Neural cell (in vitro differentiated cells): ENCODE measurements at regions not wholly inside any gene's neighbourhood (a gene's known extent, or its start where the extent isn't known, plus 50 kb on each side); places are given as distances from the start of the nearest gene placed in this dataset.

Experiments
- H2AFZ ChIP-seq: fragments of 200-600, 300-800 bp; sonication (generic), shearing (Covaris generic); 2 replicates; pipeline ENCODE4 v1.6.0; 2014; ENCODE audit warnings: low read depth, mild to moderate bottlenecking, antibody characterized with exemption, low read length, moderate library complexity
- H3F3A ChIP-seq: fragments of 200-600 bp; shearing (Covaris generic); 2 replicates; pipeline ENCODE4 v1.6.1; 2016; ENCODE audit warnings: mild to moderate bottlenecking, moderate library complexity, mixed read lengths, antibody characterized with exemption, low read length; ENCODE audit not compliant: insufficient read depth, poor library complexity, severe bottlenecking
- H3K27ac ChIP-seq: fragments of 200-600, 300-800 bp; sonication (generic), shearing (Covaris generic); 2 replicates; pipeline ENCODE4 v1.5.1; 2014; ENCODE audit warnings: mild to moderate bottlenecking, low read length, moderate library complexity
- H3K27me3 ChIP-seq: fragments of 300-800, 200-600 bp; sonication (generic), shearing (Covaris generic); 2 replicates; pipeline ENCODE4 v1.6.0; 2014; ENCODE audit warnings: mild to moderate bottlenecking, low read depth, low read length, moderate library complexity; ENCODE audit not compliant: insufficient read depth
- H3K36me3 ChIP-seq: fragments of 300-800, 200-600 bp; sonication (generic), shearing (Covaris generic); 2 replicates; pipeline ENCODE4 v1.5.1; 2014; ENCODE audit warnings: mild to moderate bottlenecking, antibody characterized with exemption, low read length, moderate library complexity; ENCODE audit not compliant: insufficient read depth
- H3K4me2 ChIP-seq: fragments of 300-800, 200-600 bp; sonication (generic), shearing (Covaris generic); 2 replicates; pipeline ENCODE4 v1.6.0; 2014; ENCODE audit warnings: mild to moderate bottlenecking, low read length
- H3K4me3 ChIP-seq: fragments of 300-800, 200-600 bp; sonication (generic), shearing (Covaris generic); 2 replicates; pipeline ENCODE4 v1.5.1; 2014; ENCODE audit warnings: mild to moderate bottlenecking, low read length, moderate library complexity
- H3K79me2 ChIP-seq: fragments of 200-600 bp; shearing (Covaris generic); replicated peaks from 2 replicates; pipeline ENCODE4 v1.6.0; 2014; ENCODE audit warnings: mild to moderate bottlenecking, low read length, moderate library complexity; ENCODE audit not compliant: insufficient read depth
- H3K9ac ChIP-seq: fragments of 300-800, 200-600 bp; sonication (generic), shearing (Covaris generic); 2 replicates; pipeline ENCODE4 v1.6.1; 2016; ENCODE audit warnings: mild to moderate bottlenecking, low read length, mixed read lengths
- H3K9me2 ChIP-seq: fragments of 200-600 bp; shearing (Covaris generic); 2 replicates; pipeline ENCODE4 v1.6.1; 2016; ENCODE audit warnings: mild to moderate bottlenecking, low read length, mixed read lengths; ENCODE audit not compliant: insufficient read depth
- H3K9me3 ChIP-seq: fragments of 200-600, 300-800 bp; sonication (generic), shearing (Covaris generic); 2 replicates; pipeline ENCODE4 v1.6.1; 2016; ENCODE audit warnings: mild to moderate bottlenecking, mixed run types, low read length, moderate library complexity, mixed read lengths
- H4K20me1 ChIP-seq: fragments of 200-600 bp; shearing (Covaris generic); 2 replicates; pipeline ENCODE4 v1.6.1; 2016; ENCODE audit warnings: mild to moderate bottlenecking, mixed run types; ENCODE audit not compliant: insufficient read depth
- CTCF ChIP-seq: fragments of 450-650 bp; IDR thresholded peaks from 2 replicates; pipeline ENCODE4 v1.5.1; 2014; ENCODE audit warnings: antibody characterized with exemption, mild to moderate bottlenecking, moderate library complexity; ENCODE audit not compliant: poor library complexity, severe bottlenecking
- EP300 ChIP-seq: fragments of 450-650 bp; conservative IDR thresholded peaks from 2 replicates; pipeline ENCODE4 v1.6.1; 2014; ENCODE audit warnings: antibody characterized with exemption, mild to moderate bottlenecking, moderate library complexity; ENCODE audit not compliant: poor library complexity, severe bottlenecking
- EZH2 ChIP-seq: fragments of 200-600, 300-800 bp; shearing (Covaris generic), sonication (generic); IDR thresholded peaks from 2 replicates; pipeline ENCODE4 v1.6.1; 2014; ENCODE audit warnings: antibody characterized with exemption, low read length, borderline replicate concordance, mild to moderate bottlenecking; ENCODE audit not compliant: insufficient read depth, poor library complexity, severe bottlenecking
- MXI1 ChIP-seq: fragments of 450-650 bp; conservative IDR thresholded peaks from 2 replicates; pipeline ENCODE4 v1.6.1; 2014; ENCODE audit warnings: antibody characterized with exemption, mild to moderate bottlenecking; ENCODE audit not compliant: poor library complexity, severe bottlenecking
- POLR2AphosphoS5 ChIP-seq: IDR thresholded peaks from 2 replicates; pipeline ENCODE4 v1.6.1; 2012
- RAD21 ChIP-seq: fragments of 450-650 bp; conservative IDR thresholded peaks from 2 replicates; pipeline ENCODE4 v1.6.1; 2014; ENCODE audit warnings: antibody characterized with exemption, mild to moderate bottlenecking, moderate library complexity
- REST ChIP-seq: IDR thresholded peaks from 2 replicates; pipeline ENCODE4 v1.6.1; 2012; ENCODE audit warnings: borderline replicate concordance
- SMC3 ChIP-seq: fragments of 450-650 bp; conservative IDR thresholded peaks from 2 replicates; pipeline ENCODE4 v1.6.1; 2014; ENCODE audit warnings: antibody characterized with exemption, mild to moderate bottlenecking, moderate library complexity; ENCODE audit not compliant: poor library complexity
- TAF1 ChIP-seq: IDR thresholded peaks from 2 replicates; pipeline ENCODE4 v1.6.1; 2012; ENCODE audit warnings: low read depth

- Histone ChIP-seq H3K79me2 (no peaks in the 10 kb centered on the region), H3K4me3 (no peak overlapping the region), H3K9me2 (no peaks in the 10 kb centered on the region), H3K27ac (no peak overlapping the region), H3K4me2 (no peak overlapping the region), H3K27me3 (no peaks in the 10 kb centered on the region), H3K36me3 (no peaks in the 10 kb centered on the region), H4K20me1 (no peaks in the 10 kb centered on the region), H2AFZ (no peak overlapping the region), H3F3A (no peaks in the 10 kb centered on the region), H3K9ac (no peak overlapping the region), H3K9me3 (no peaks in the 10 kb centered on the region)
- TF ChIP-seq EZH2 (no peak), EP300 (no peak), POLR2AphosphoS5 (no peak), CTCF (no peak), REST (no peak), SMC3 (no peak), TAF1 (no peak), MXI1 (no peak), RAD21 (no peak)
Observed at GRCh38 chr18:29018976-29019375, 842.0 kb upstream of the CDH2 start.

- TF ChIP-seq MXI1 (no peak), EP300 (no peak), CTCF (no peak), RAD21 (no peak), EZH2 (no peak), SMC3 (no peak)
- Histone ChIP-seq H3K27ac (no peak overlapping the region), H3K79me2 (no peaks in the 10 kb centered on the region), H3K36me3 (no peaks in the 10 kb centered on the region), H3K4me2 (no peak overlapping the region), H3K4me3 (no peak overlapping the region), H3K9me2 (no peaks in the 10 kb centered on the region), H3K9ac (no peak overlapping the region), H3F3A (no peaks in the 10 kb centered on the region), H2AFZ (no peak overlapping the region), H4K20me1 (no peaks in the 10 kb centered on the region), H3K27me3 (no peaks in the 10 kb centered on the region), H3K9me3 (no peaks in the 10 kb centered on the region)
Observed at GRCh38 chr18:29012883-29013465, 836.0 kb upstream of the CDH2 start.
